ENCODE measurements at regions not wholly inside any gene's neighbourhood (a gene's known extent, or its start where the extent isn't known, plus 50 kb on each side); places are given as distances from the start of the nearest gene placed in this dataset.

DNA sequence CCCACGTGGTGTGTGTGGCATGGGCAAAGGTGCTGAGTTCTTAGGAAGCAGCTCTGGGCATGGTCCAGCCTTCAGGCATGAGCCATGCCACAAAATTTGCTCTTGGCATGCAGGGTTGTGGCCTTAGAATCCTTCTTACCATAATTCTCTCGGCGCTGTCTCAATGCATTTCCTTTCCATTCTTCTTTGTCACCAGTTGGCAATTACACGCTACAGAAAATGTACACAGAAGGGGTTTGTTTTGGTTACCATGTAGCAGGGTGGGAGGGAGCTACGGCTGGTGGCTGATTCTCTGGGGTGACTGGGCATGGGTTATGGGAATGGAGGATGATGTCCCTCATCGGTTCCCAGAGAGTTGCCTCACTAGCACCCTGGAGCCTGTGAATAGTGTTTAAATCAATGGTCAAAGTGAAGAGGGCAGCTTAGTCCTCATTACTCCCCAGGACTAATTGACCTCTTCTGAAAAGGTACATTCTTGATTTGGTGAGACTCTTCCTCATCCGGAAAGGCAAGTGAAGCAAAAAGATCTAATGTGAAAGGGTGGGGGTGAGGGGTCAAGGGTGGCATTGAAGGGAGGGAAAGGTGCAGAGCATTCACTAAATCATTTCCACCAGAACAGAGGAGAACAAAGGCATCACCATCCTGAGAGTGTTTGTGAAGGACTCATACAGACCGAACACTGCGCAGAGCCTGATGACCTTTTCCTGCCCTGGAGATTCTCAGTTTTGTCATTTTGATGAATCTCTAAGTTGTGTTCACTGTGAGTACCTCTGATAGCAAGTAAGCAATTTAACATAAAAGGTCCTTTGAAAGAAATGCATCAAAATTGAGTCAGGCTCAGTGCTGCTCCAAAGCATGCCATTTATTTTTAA is 199.8 kb upstream of the SFRP2 start:
- no peak overlapping the region for H3K56ac ChIP-seq (replicated peaks; ENCODE audit: insufficient read length, low read depth, low read length)
- DNase-seq (ENCODE audit: low read depth in 1 of 2, low spot score in 2 of 2) (no peak), FAIRE-seq (no peak)
- H2AFZ ChIP-seq (ENCODE audit: low read length) = no peak overlapping the region
- no peak overlapping the region for H3K4ac ChIP-seq (replicated peaks; ENCODE audit: insufficient read length, low read depth, low read length)
- H3K79me2 ChIP-seq (ENCODE audit: control insufficient read depth in 1 of 2, insufficient read depth in 2 of 2, low read length in 2 of 2) = no peaks in the 10 kb centered on the region
- no peaks in the 10 kb centered on the region for H3K4me1 ChIP-seq (replicated peaks in 1 of 4; ENCODE audit: control insufficient read depth in 3 of 4, insufficient read depth in 4 of 4, low read length in 3 of 4)
- H3K18ac ChIP-seq (ENCODE audit: extremely low read depth, low read length) = no peak overlapping the region
- no peaks in the 10 kb centered on the region for H3K36me3 ChIP-seq (ENCODE audit: control insufficient read depth in 2 of 4, insufficient read depth in 4 of 4, low read length in 3 of 4)
- peaks cover 0 to 1% (median 0%) of the 10 kb centered on the region in 4 experiments; a peak in 1 of 7 replicates for H3K27me3 ChIP-seq (replicated peaks in 1 of 4; ENCODE audit: control insufficient read depth in 3 of 4, extremely low read depth in 1 of 4, insufficient read depth in 3 of 4, low read length in 3 of 4)
- POLR2A ChIA-PET (ENCODE audit: partially characterized antibody) = no interaction called here
- H2BK15ac ChIP-seq (ENCODE audit: low read length) = no peak overlapping the region
- TF ChIP-seq KDM1A (IDR thresholded peaks at IDR 0.05; ENCODE audit: borderline replicate concordance, low read length) = no peak
- no peak for TF ChIP-seq CBX5 (IDR thresholded peaks at IDR 0.05; ENCODE audit: low read depth, low read length)
- TF ChIP-seq BACH1 (IDR thresholded peaks at IDR 0.05; ENCODE audit: low read length) = no peak
- TF ChIP-seq EZH2 (IDR thresholded peaks at IDR 0.05; ENCODE audit: low read depth, low read length, severe bottlenecking) = no peak
- TF ChIP-seq NANOG (IDR thresholded peaks at IDR 0.05; ENCODE audit: insufficient read depth, low read depth, low read length, poor library complexity, severe bottlenecking) = no peak
- TF ChIP-seq RNF2 (IDR thresholded peaks at IDR 0.05; ENCODE audit: borderline replicate concordance, low read depth, low read length, missing control alignments, poor library complexity, severe bottlenecking) = no peak
- no peak for TF ChIP-seq YY1 (IDR thresholded peaks at IDR 0.05; ENCODE audit: low read depth, low read length)
- no peak for TF ChIP-seq KDM4A (IDR thresholded peaks at IDR 0.05; ENCODE audit: low read depth, low read length, severe bottlenecking)
- TF ChIP-seq, protein P1, sequence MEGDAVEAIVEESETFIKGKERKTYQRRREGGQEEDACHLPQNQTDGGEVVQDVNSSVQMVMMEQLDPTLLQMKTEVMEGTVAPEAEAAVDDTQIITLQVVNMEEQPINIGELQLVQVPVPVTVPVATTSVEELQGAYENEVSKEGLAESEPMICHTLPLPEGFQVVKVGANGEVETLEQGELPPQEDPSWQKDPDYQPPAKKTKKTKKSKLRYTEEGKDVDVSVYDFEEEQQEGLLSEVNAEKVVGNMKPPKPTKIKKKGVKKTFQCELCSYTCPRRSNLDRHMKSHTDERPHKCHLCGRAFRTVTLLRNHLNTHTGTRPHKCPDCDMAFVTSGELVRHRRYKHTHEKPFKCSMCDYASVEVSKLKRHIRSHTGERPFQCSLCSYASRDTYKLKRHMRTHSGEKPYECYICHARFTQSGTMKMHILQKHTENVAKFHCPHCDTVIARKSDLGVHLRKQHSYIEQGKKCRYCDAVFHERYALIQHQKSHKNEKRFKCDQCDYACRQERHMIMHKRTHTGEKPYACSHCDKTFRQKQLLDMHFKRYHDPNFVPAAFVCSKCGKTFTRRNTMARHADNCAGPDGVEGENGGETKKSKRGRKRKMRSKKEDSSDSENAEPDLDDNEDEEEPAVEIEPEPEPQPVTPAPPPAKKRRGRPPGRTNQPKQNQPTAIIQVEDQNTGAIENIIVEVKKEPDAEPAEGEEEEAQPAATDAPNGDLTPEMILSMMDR (IDR thresholded peaks at IDR 0.05; ENCODE audit: control extremely low read depth in 1 of 3, insufficient read depth in 1 of 3, low read depth in 1 of 3, low read length in 3 of 3) = no peak
- no peaks in the 10 kb centered on the region for H3K23me2 ChIP-seq (ENCODE audit: low read depth, low read length)
- H3K4me3 ChIP-seq (ENCODE audit: extremely low read depth in 1 of 4, insufficient read depth in 2 of 4, low read depth in 3 of 4, low read length in 4 of 4) = no peak overlapping the region
- no peak overlapping the region for H2BK120ac ChIP-seq (replicated peaks; ENCODE audit: low read depth, low read length)
- CTCF ChIA-PET (ENCODE audit: partially characterized antibody) = interaction anchor here (1.3 kb wide), 1 partner anchor 24 kb away, joined by 3 read pairs; no protein-coding TSS in a partner anchor
- WGBS, 2 experiments (ENCODE audit: extremely low coverage in 1 of 2, insufficient coverage in 1 of 2, insufficient read length in 1 of 2, insufficient replicate concordance in 2 of 2, low coverage in 1 of 2, low lambda C conversion rate in 2 of 2, missing lambda C conversion rate in 1 of 2) = 92% methylated on average over 9 of the region's 9 CpGs; no CpG with 5 or more reads in 1 of the 2 experiments
- H3K4me2 ChIP-seq (ENCODE audit: insufficient read depth in 1 of 2, low read depth in 2 of 2, low read length in 2 of 2) = no peak overlapping the region
- H4K20me1 ChIP-seq (replicated peaks in 1 of 2; ENCODE audit: control insufficient read depth in 1 of 2, insufficient read depth in 2 of 2, low read length in 2 of 2) = no peaks in the 10 kb centered on the region
- H3K9me3 ChIP-seq (ENCODE audit: insufficient read depth in 2 of 2, low read depth in 1 of 2, low read length in 1 of 2) = peaks cover 2 to 3% of the 10 kb centered on the region in 2 experiments; a peak in 1 of 4 replicates
- H3K23ac ChIP-seq (ENCODE audit: insufficient read length) = no peak overlapping the region
- H3K14ac ChIP-seq (ENCODE audit: insufficient read length) = no peak overlapping the region
- H2BK5ac ChIP-seq (ENCODE audit: low read depth, low read length) = no peak overlapping the region
- no peak overlapping the region for H2AK5ac ChIP-seq (ENCODE audit: low read depth, low read length)
- no peak overlapping the region for H4K8ac ChIP-seq (ENCODE audit: extremely low read depth, insufficient read depth, low read length)
- no peaks in the 10 kb centered on the region for H3K79me1 ChIP-seq (ENCODE audit: low read depth, low read length)
- no peak overlapping the region for H2BK12ac ChIP-seq (ENCODE audit: low read depth, low read length)
- H4K91ac ChIP-seq (replicated peaks; ENCODE audit: insufficient read length, low read length) = no peak overlapping the region
- no peak overlapping the region for H3K27ac ChIP-seq (ENCODE audit: low read depth, low read length)
- no peak overlapping the region for H4K5ac ChIP-seq (ENCODE audit: insufficient read length, low read depth, low read length)
- H2BK20ac ChIP-seq (ENCODE audit: low read length) = no peak overlapping the region
- no peak overlapping the region for H3K9ac ChIP-seq (replicated peaks in 1 of 4; ENCODE audit: extremely low read depth in 1 of 4, low read depth in 3 of 4, low read length in 3 of 4)

All from H1 (cell line).